Limb (tissue), 2 donors: ENCODE measurements at regions not wholly inside any gene's neighbourhood (a gene's known extent, or its start where the extent isn't known, plus 50 kb on each side); places are given as distances from the start of the nearest gene placed in this dataset.
"Not testable (repeated sequence)": the region's sequence is repeated elsewhere in the genome, so short reads cannot be mapped to it uniquely, and the experiment has no call there.

Source experiments
- DNase-seq, 2 donors: peaks; one replicate each; pipeline ENCODE4 v3.0.0-alpha.2; 2016; ENCODE audit errors: extremely low spot score in 2 of 2

- not testable (repeated sequence) for DNase-seq
Measured at GRCh38 chr12:62073236-62073635, 187.0 kb upstream of the USP15 start.

- DNase-seq = no peak
Measured at GRCh38 chr12:62075870-62076269, 184.3 kb upstream of the USP15 start.

GRCh38 chr12:62078020-62078419 is 182.2 kb upstream of the USP15 start:
- no peak for DNase-seq

GRCh38 chr12:62082448-62082847 is 177.8 kb upstream of the USP15 start:
- DNase-seq = no peak

GRCh38 chr12:62098132-62098531 is 162.1 kb upstream of the USP15 start:
- DNase-seq = no peak

- DNase-seq = no peak
Measured at GRCh38 chr12:62103748-62104147, 156.5 kb upstream of the USP15 start.

- no peak for DNase-seq
Measured at GRCh38 chr12:62106547-62107185, 153.5 kb upstream of the USP15 start.

- no peak for DNase-seq
Measured at GRCh38 chr12:62113366-62114011, 146.7 kb upstream of the USP15 start.

GRCh38 chr12:62116986-62117385 is 143.2 kb upstream of the USP15 start:
- peak in 1 of 2 donors; percentile 49 for DNase-seq

- peak; percentile 64 to 73 for DNase-seq
Measured at GRCh38 chr12:62123721-62124203, 136.4 kb upstream of the USP15 start.

- DNase-seq = no peak
Measured at GRCh38 chr12:62127516-62127915, 132.7 kb upstream of the USP15 start.

- no peak for DNase-seq
Measured at GRCh38 chr12:62128175-62128975, 131.8 kb upstream of the USP15 start.

- no peak for DNase-seq
Measured at GRCh38 chr12:62129291-62129690, 130.9 kb upstream of the USP15 start.

GRCh38 chr12:62130402-62130801 is 129.8 kb upstream of the USP15 start:
- no peak for DNase-seq

- no peak for DNase-seq
Measured at GRCh38 chr12:62130834-62131552, 129.2 kb upstream of the USP15 start.

- DNase-seq = no peak
Measured at GRCh38 chr12:62133440-62133839, 126.8 kb upstream of the USP15 start.

- DNase-seq = no peak
Measured at GRCh38 chr12:62135553-62136200, 124.5 kb upstream of the USP15 start.

- no peak for DNase-seq
Measured at GRCh38 chr12:62136496-62136895, 123.7 kb upstream of the USP15 start.

- DNase-seq = no peak
Measured at GRCh38 chr12:62138527-62138926, 121.7 kb upstream of the USP15 start.

GRCh38 chr12:62146318-62146717 is 113.9 kb upstream of the USP15 start:
- no peak for DNase-seq

GRCh38 chr12:62158013-62158412 is 102.2 kb upstream of the USP15 start:
- no peak for DNase-seq
